ENCODE measurements at regions not wholly inside any gene's neighbourhood (a gene's known extent, or its start where the extent isn't known, plus 50 kb on each side); places are given as distances from the start of the nearest gene placed in this dataset.
A peak's percentile ranks its signal among the peaks of the same experiment; 100 is the strongest.

DNA sequence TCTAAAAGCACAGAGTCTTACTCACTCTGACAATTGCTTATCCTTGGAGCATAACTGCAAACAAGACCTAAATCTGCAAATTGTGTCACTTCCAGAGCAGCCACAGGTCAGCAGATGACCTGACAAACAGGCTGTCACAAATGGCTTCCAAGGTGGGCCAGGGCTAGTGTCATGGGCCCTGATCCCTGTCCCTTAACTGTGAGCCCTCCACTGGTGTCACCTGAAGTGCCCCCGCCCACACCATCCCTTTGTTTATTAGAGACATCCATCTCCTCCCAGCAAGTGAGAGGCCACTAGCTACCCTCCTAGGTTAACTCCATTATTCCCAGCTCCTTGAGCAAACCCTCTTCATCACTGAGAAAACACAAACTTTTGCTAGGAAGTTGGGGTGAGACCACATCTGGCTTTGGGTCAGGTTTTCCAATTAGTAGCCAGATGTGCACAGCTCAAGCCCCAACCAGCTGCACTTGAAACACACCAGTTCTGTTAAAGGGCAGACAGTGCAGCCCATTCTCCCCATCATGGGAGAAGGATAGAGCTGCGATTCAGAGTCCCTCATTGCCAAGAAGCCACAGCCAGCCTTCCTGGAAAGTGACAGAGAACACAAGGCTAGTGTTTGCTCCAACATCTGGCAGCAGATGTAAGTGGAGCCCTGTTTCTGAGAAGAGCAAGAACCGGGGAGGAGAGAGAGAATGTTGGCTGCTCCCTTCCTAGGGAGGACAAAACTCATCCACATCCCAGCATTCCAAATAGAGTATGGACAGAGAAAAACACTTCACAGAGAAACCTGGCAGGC lies 75.7 kb upstream of the NANOS1 start:
- TF ChIP-seq, protein P1, sequence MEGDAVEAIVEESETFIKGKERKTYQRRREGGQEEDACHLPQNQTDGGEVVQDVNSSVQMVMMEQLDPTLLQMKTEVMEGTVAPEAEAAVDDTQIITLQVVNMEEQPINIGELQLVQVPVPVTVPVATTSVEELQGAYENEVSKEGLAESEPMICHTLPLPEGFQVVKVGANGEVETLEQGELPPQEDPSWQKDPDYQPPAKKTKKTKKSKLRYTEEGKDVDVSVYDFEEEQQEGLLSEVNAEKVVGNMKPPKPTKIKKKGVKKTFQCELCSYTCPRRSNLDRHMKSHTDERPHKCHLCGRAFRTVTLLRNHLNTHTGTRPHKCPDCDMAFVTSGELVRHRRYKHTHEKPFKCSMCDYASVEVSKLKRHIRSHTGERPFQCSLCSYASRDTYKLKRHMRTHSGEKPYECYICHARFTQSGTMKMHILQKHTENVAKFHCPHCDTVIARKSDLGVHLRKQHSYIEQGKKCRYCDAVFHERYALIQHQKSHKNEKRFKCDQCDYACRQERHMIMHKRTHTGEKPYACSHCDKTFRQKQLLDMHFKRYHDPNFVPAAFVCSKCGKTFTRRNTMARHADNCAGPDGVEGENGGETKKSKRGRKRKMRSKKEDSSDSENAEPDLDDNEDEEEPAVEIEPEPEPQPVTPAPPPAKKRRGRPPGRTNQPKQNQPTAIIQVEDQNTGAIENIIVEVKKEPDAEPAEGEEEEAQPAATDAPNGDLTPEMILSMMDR (IDR thresholded peaks at IDR 0.05), result no peak
- TF ChIP-seq POLR2A (IDR thresholded peaks at IDR 0.05) (no peak), POLR2AphosphoS5 (IDR thresholded peaks at IDR 0.05) (peak in 3 of 4 donors; percentile 33 to 72 (median 55)), EP300 (IDR thresholded peaks at IDR 0.05) (no peak)
